GM21786 (cell line): ENCODE measurements at regions not wholly inside any gene's neighbourhood (a gene's known extent, or its start where the extent isn't known, plus 50 kb on each side); places are given as distances from the start of the nearest gene placed in this dataset.
"Not testable (repeated sequence)": the region's sequence is repeated elsewhere in the genome, so short reads cannot be mapped to it uniquely, and the experiment has no call there.

ENCODE experiments used
- ATAC-seq: cut with Tn5 transposase; IDR thresholded peaks from one replicate; pipeline ENCODE4 v1.9.1; 2021; ENCODE audit not compliant: unreplicated experiment

GRCh38 chr6:84358581-84358980, 131.1 kb upstream of the CEP162 start:
- no peak for ATAC-seq

GRCh38 chr6:84357631-84358030, 130.2 kb upstream of the CEP162 start:
- ATAC-seq: no peak

- no peak for ATAC-seq
Measured at GRCh38 chr6:84356907-84357306, 129.5 kb upstream of the CEP162 start.

GRCh38 chr6:84353459-84354423, 126.3 kb upstream of the CEP162 start:
- no peak for ATAC-seq

GRCh38 chr6:84350397-84350796, 123.0 kb upstream of the CEP162 start:
- no peak for ATAC-seq

- no peak for ATAC-seq
Measured at GRCh38 chr6:84349542-84349941, 122.1 kb upstream of the CEP162 start.

GRCh38 chr6:84348801-84349200, 121.4 kb upstream of the CEP162 start:
- no peak for ATAC-seq

- no peak for ATAC-seq
Measured at GRCh38 chr6:84346372-84346771, 118.9 kb upstream of the CEP162 start.

GRCh38 chr6:84344005-84344404, 116.6 kb upstream of the CEP162 start:
- no peak for ATAC-seq

GRCh38 chr6:84340422-84340821, 113.0 kb upstream of the CEP162 start:
- ATAC-seq: no peak

GRCh38 chr6:84333842-84334241, 106.4 kb upstream of the CEP162 start:
- no peak for ATAC-seq

- ATAC-seq: peak; percentile 98
Measured at GRCh38 chr6:84332139-84333034, 104.9 kb upstream of the CEP162 start.

- ATAC-seq: no peak
Measured at GRCh38 chr6:84330325-84330724, 102.9 kb upstream of the CEP162 start.

- no peak for ATAC-seq
Measured at GRCh38 chr6:84329516-84329915, 102.1 kb upstream of the CEP162 start.

- ATAC-seq: no peak
Measured at GRCh38 chr6:84329077-84329476, 101.6 kb upstream of the CEP162 start.

- ATAC-seq: no peak
Measured at GRCh38 chr6:84317463-84317862, 90.0 kb upstream of the CEP162 start.

GRCh38 chr6:84314377-84314898, 87.0 kb upstream of the CEP162 start:
- no peak for ATAC-seq

- ATAC-seq: no peak
Measured at GRCh38 chr6:84309336-84309735, 81.9 kb upstream of the CEP162 start.

- ATAC-seq: no peak
Measured at GRCh38 chr6:84304881-84305280, 77.4 kb upstream of the CEP162 start.

GRCh38 chr6:84291033-84291432, 63.6 kb upstream of the CEP162 start:
- not testable (repeated sequence) for ATAC-seq

GRCh38 chr6:84284428-84285049, 57.1 kb upstream of the CEP162 start:
- ATAC-seq: no peak
